ENCODE measurements at regions not wholly inside any gene's neighbourhood (a gene's known extent, or its start where the extent isn't known, plus 50 kb on each side); places are given as distances from the start of the nearest gene placed in this dataset.
A peak's percentile ranks its signal among the peaks of the same experiment; 100 is the strongest.

- DNase-seq: no peak
These were observed 289.1 kb downstream of the ETS1 start for GRCh38 chr11:128298271-128298670.

- DNase-seq: no peak
These were observed 289.6 kb downstream of the ETS1 start for GRCh38 chr11:128297805-128298204.

- peak; percentile 64 for DNase-seq
These were observed 290.2 kb downstream of the ETS1 start for GRCh38 chr11:128297091-128297651.

GRCh38 chr11:128294671-128295050 is 292.7 kb downstream of the ETS1 start:
- no peak for DNase-seq

GRCh38 chr11:128294001-128294670 is 293.2 kb downstream of the ETS1 start:
- peak; percentile 34 for DNase-seq

GRCh38 chr11:128291835-128292234 is 295.5 kb downstream of the ETS1 start:
- peak; percentile 83 for DNase-seq

DNA sequence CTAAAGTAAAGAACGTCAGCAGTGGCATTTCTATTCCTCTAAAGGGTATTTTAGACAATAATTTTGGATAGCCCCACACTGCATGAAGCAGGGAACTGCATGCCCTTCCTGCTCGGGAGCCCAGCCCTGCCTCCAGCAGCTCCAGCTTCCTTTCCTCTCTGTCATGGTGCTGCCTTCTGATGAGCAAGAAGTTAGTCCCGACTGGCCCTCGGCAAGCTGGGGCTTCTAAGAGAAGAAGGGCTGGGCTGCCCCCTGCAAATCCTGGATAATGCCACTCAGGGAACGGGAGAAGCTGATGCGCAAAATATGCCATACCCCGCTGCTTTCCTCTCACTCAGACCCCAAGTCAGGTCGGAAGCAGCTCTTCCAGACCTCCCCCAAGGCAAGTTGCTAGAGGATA is 296.4 kb downstream of the ETS1 start:
- peak; percentile 43 for DNase-seq

DNA sequence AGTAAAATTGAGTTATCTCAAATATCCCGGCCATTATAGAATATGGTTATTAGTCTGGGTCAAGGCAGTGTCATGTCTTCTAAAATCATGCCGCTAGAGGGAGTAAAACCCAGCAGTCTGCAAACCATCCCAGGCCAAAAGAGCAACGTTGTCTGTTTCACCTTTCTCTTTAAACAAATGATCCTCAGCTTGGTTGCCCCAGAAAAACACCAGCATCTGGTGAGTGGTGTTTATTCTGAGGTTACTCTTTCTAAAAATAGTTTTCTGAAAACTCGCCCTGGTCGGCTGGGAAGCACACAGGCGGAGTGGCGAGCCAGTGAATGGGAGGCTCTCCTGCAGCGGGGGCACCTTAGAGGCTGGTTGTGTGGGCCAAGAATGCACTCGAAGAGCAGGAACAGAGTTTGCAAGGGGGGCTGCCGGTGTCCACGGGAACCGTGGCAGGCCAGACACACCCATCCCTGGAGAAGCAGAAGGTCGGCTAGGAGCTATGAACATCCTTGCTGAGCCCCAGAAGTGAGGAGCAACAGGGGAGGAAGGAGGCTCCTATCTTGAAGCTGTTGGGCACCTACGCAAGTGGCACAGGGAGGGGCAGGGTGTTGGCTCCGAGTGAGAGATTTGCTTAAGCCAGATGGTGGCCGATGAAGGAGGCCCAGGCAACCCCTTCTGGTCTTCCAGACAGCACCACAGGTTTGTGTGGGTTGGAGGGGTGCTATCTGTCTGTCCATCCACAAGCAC is 297.1 kb downstream of the ETS1 start:
- DNase-seq: peak; percentile 77

DNA sequence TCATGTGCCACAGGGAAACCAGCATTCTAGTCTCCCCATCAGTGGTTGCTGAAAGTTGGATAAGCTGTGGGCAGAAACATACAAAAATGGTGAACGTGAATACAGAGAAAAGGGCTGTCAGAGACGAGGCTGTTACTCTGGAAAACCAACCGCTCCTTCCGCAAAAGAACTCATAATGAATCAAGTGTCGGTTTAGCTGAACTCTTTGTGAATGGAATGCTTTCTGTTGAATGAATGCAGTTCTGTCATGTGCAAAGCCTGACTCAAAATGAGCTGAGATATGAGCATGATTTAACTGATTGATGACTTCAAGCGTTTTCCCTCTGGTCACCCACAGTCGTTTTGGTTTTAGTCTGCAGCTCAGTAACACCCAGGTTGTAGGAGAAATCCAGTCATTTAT is 298.3 kb downstream of the ETS1 start:
- no peak for DNase-seq

GRCh38 chr11:128288368-128288767 is 299.0 kb downstream of the ETS1 start:
- DNase-seq: no peak

- DNase-seq: peak; percentile 38
These were observed 302.0 kb downstream of the ETS1 start for GRCh38 chr11:128285321-128285720.

DNA sequence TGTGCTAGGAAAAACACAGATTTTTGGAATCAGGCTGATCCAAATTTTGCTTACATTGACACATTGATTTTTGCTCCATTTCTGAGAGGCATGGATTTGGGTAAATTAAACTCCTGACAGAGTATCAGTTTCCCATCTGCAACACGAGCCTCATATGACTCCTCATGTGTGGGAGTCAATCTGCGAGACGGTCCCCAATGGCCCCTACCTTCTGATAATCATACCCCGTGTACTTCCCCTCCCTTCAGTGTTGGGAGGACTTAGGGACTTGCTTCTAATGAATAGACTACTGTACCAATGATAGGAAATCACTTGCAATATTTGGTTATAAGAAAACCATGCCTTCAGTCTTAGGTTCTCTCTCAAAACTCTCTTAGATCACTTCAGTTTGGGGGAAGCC is 302.7 kb downstream of the ETS1 start:
- no peak for DNase-seq

DNA sequence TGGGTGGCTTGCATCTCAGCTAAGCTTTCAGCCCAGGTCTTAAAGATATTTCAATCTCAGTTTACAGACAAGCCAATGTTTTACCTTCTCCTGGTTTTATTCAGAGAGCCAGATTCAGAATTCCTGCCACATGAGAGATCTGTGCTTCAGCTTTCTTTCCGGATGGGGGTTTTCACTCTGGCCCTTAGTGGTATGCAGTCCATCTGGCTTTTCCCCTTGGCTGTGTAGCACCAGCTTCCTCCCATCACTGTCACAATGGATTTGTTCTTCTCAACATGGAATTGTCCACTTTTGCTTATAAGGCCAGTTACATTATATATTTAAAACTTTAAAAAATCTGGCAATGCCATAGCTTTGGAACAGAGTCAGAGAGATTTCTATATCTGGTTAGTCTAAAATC is 303.9 kb downstream of the ETS1 start:
- DNase-seq: no peak

GRCh38 chr11:128282053-128282452 is 305.3 kb downstream of the ETS1 start:
- no peak for DNase-seq

GRCh38 chr11:128279866-128280265 is 307.5 kb downstream of the ETS1 start:
- no peak for DNase-seq

DNA sequence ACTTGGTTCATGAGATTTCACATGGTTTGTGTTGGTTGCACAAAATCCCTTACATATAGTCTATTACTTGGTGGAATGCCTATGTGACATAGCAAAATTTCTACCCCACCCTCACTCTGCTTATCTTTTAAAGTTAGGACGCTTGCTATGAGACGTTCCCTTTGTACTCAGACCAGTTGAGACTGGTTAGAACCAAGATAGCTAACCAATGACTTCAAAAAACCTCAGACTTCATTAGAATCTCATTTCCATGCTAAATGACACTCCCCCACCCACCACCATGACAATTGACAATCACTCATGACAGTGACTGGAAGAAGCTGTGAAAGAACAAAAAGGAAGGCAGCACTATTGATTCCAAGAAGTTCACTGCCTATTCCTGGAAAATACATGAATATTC is 313.6 kb downstream of the ETS1 start:
- DNase-seq: no peak

- no peak for DNase-seq
These were observed 316.0 kb downstream of the ETS1 start for GRCh38 chr11:128271401-128271800.

GRCh38 chr11:128269466-128269865 is 317.9 kb downstream of the ETS1 start:
- no peak for DNase-seq

DNA sequence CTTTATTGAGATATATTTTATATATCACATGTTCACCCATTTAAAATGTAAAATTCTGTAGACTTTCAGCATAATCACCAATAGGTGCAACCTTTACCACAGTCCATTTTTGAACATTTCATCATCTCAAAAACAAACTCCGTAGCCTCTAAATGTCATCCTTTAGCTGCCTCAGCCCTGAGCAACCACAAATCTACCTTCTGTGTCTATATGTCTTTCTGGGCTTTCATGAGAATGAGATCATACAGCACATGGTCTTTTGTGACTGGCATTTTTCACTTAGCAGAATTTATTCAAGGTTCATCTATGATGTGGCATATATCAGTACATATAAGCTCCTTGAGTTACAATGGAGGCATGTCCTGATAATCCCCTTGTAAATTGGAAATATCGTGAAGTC is 320.5 kb downstream of the ETS1 start:
- no peak for DNase-seq

GRCh38 chr11:128262463-128263345 is 324.7 kb downstream of the ETS1 start:
- DNase-seq: no peak

DNA sequence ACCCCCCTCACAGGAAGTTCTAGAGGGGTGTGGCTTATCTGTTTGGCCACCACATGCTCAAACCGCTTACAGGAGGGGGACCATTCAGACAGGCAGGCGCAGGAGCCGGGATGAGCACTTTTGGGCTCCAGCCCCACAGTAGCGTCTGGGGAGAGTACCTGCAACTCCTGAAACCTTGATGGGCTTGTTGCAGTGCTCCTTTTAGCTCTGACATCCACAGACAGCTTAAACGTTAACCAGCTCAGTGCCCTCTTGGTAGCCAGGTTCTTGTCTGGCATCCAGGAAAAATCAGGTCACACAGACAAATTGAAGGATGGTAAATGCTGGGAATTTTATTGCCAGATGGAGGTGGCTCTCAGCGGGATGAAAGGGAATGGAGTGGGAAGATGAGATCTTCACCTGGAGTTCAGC is 326.3 kb downstream of the ETS1 start:
- no peak for DNase-seq

GRCh38 chr11:128260398-128260797 is 327.0 kb downstream of the ETS1 start:
- DNase-seq: no peak

DNA sequence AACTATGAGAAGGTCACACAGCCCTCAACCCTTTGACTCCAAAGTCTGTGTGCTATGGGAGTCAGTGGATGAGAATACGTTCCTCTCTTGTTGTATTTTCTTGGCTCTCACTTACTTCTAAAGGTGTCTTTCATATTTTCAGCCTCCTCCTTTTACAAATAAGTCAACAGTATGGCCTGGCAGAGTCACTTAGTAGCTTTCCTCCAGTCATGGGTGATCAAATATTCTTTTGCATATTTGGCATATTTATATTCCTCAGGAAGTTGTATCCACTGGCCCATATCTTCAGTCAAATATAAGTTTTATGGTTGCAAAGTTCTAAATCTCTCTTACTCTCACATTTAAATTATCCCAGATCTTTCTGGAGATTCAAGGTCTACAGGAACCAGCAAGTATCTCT is 327.5 kb downstream of the ETS1 start:
- no peak for DNase-seq

Data from CD4-positive, alpha-beta T cell treated with Interleukin-17A for 4 hours (primary cell).